ENCODE measurements at regions not wholly inside any gene's neighbourhood (a gene's known extent, or its start where the extent isn't known, plus 50 kb on each side); places are given as distances from the start of the nearest gene placed in this dataset.

GRCh38 chr3:159925248-159925647 lies 63.4 kb upstream of the IL12A start:
- TF ChIP-seq, protein P1, sequence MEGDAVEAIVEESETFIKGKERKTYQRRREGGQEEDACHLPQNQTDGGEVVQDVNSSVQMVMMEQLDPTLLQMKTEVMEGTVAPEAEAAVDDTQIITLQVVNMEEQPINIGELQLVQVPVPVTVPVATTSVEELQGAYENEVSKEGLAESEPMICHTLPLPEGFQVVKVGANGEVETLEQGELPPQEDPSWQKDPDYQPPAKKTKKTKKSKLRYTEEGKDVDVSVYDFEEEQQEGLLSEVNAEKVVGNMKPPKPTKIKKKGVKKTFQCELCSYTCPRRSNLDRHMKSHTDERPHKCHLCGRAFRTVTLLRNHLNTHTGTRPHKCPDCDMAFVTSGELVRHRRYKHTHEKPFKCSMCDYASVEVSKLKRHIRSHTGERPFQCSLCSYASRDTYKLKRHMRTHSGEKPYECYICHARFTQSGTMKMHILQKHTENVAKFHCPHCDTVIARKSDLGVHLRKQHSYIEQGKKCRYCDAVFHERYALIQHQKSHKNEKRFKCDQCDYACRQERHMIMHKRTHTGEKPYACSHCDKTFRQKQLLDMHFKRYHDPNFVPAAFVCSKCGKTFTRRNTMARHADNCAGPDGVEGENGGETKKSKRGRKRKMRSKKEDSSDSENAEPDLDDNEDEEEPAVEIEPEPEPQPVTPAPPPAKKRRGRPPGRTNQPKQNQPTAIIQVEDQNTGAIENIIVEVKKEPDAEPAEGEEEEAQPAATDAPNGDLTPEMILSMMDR (IDR thresholded peaks at IDR 0.05; ENCODE audit: poor library complexity, severe bottlenecking), result no peak
- no peak for TF ChIP-seq EZH2 (IDR thresholded peaks at IDR 0.05; ENCODE audit: borderline replicate concordance, insufficient read depth, low read length, poor library complexity, severe bottlenecking)
- no peak for TF ChIP-seq TAF1 (IDR thresholded peaks at IDR 0.05; ENCODE audit: low read depth)
- no peak for TF ChIP-seq POLR2AphosphoS5 (IDR thresholded peaks at IDR 0.05)
- TF ChIP-seq SMC3 (conservative IDR thresholded peaks at IDR 0.05; ENCODE audit: poor library complexity), result no peak

Measured in neural cell (in vitro differentiated cells).